Tibial nerve (tissue), 4 donors: ENCODE measurements at regions not wholly inside any gene's neighbourhood (a gene's known extent, or its start where the extent isn't known, plus 50 kb on each side); places are given as distances from the start of the nearest gene placed in this dataset.

Experiments
- CTCF ChIP-seq, 5 experiments: fragments of 200-600 bp in 3 of 5; fragments of 450-650 bp in 2 of 5; sonication (generic) in 3 of 5; IDR thresholded peaks; one replicate each; pipeline ENCODE4 v1.5.1; 2016 to 2019; ENCODE audit warnings: antibody characterized with exemption in 5 of 5, mild to moderate bottlenecking in 3 of 5, moderate library complexity in 2 of 5
- EP300 ChIP-seq, 2 donors: sonication (generic); formaldehyde crosslinking; IDR thresholded peaks; one replicate each; pipeline ENCODE4 v1.6.1; 2017; ENCODE audit warnings: antibody characterized with exemption in 2 of 2, mild to moderate bottlenecking in 1 of 2
- POLR2A ChIP-seq, 2 donors: fragments of 450-650 bp; IDR thresholded peaks; one replicate each; pipeline ENCODE4 v1.6.1; 2017; ENCODE audit warnings: antibody characterized with exemption in 2 of 2, mild to moderate bottlenecking in 2 of 2, moderate library complexity in 2 of 2

GRCh38 chr15:37652646-37653417, 281.6 kb upstream of the TMCO5A start:
- TF ChIP-seq CTCF (IDR thresholded peaks at IDR 0.05) = no peak
- no peak for TF ChIP-seq EP300 (IDR thresholded peaks at IDR 0.05)
- TF ChIP-seq POLR2A (IDR thresholded peaks at IDR 0.05) = no peak
